ENCODE measurements at regions not wholly inside any gene's neighbourhood (a gene's known extent, or its start where the extent isn't known, plus 50 kb on each side); places are given as distances from the start of the nearest gene placed in this dataset.

- TF ChIP-seq CTCF (IDR thresholded peaks at IDR 0.05): no peak
- no peak for TF ChIP-seq POLR2A (IDR thresholded peaks at IDR 0.05)
- TF ChIP-seq POLR2AphosphoS5 (IDR thresholded peaks at IDR 0.05): no peak
- TF ChIP-seq EP300 (IDR thresholded peaks at IDR 0.05): no peak
Observed at GRCh38 chr2:23015651-23016200, 369.3 kb upstream of the KLHL29 start.
